Activated CD8-positive, alpha-beta memory T cell treated with anti-CD3 and anti-CD28 coated beads, Interleukin-2, amount 50 U/mL, for 24 hours (primary cell): ENCODE measurements at regions not wholly inside any gene's neighbourhood (a gene's known extent, or its start where the extent isn't known, plus 50 kb on each side); places are given as distances from the start of the nearest gene placed in this dataset.
"Not testable (repeated sequence)": the region's sequence is repeated elsewhere in the genome, so short reads cannot be mapped to it uniquely, and the experiment has no call there.

Experiments
- DNase-seq: peaks from one replicate; pipeline ENCODE4 v3.0.0-alpha.2; 2020; ENCODE audit errors: extremely low read depth

DNA sequence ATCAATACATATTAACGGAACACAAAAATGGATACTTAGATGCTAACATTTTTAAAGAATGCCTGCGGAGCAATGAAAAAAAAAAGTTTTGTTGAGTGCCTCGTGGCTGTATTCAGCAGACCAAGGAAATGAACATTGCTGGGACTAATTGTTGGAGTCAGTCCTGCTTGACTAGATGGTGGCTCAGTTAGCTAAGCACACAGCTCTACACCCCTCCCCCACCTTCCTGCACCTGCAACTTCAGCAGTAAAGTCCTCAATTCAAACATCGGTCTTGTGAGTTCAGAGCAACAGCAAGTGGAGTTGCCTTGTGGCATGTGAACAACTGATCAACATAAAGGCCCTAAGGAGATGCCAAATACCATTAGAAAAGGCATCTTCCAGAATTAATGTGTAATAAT is 326.0 kb upstream of the NPSR1 start:
- no peak for DNase-seq

DNA sequence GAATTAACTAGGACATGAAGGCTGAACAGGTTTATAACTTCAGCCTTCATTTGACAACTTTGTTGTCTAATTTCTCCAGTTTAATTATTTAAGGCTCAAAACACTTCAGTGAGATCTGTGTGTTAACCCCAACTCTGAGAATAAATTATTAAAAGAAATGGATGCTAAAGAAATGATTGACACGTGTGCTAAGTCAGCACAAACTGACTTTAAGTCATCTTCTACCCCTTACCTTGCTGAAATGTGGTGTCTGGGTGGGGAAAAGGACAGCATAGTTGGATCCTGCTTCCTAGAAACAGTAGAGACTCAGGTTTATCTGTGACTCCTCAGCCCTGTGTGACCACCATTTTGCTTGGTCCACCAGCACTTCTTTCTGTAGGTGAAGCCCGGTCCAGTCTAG is 324.8 kb upstream of the NPSR1 start:
- no peak for DNase-seq

DNA sequence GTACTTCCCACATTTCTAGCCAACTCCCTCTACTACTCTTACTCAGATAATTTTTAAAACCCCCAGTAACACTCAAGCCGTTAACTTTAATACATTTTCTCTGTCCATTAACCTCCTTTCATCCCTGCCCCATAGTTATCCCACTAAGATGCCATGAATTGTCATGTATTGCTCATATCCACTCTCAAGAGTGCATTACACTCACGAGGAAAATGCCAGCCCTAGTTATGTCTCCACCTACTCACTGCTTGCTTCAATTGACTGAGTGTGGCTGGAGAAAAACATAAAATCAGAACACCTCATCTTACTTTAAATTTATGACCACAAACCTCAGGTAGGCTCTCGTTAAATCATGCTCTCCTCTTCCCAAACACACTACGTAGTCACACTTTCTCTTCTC is 324.1 kb upstream of the NPSR1 start:
- DNase-seq, result no peak

DNA sequence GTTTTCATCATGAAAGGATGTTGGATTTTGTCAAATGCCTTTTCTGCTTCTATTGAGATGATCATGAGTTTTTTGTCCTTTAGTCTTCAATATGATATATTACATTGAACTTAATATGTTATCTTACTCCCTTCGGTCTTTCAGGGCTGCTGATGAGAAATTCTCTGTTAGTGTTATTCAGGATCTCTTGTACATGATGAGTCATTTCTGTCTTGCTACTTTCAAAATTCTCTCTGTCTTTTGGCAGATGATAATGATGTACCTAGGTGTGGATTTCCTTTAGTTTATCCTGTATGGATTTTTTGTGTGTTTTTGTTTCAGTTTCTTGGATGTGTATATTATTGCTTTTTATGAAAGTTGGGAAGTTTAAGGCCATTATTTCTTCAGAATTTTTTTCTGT is 320.9 kb upstream of the NPSR1 start:
- DNase-seq, result no peak

DNA sequence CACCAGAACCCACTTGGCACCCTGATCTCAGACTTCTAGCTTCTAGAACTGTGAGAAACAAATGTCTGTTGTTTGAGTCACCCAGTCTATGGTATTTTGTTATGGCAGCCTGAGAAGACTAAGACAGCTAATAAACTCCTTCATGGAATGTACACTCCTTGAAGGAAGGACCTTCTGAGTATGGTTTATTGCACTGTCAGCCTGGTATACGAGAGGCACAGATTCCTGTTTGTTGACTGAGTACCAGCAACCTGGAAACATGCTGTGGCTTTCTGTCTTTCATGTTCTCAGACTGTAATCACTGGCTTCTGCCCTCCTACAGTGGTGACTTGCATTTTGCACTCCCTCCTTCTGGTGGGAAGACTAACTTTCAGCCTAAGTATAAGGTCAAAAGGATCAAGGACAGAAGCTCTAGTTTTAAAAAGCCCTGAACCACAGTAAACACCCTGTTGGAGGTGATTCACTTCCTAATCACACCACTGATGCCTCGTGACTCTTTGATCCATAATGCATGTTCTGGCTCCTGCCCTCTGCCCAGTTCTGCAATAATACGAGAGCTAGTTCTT is 319.0 kb upstream of the NPSR1 start:
- DNase-seq, result no peak

DNA sequence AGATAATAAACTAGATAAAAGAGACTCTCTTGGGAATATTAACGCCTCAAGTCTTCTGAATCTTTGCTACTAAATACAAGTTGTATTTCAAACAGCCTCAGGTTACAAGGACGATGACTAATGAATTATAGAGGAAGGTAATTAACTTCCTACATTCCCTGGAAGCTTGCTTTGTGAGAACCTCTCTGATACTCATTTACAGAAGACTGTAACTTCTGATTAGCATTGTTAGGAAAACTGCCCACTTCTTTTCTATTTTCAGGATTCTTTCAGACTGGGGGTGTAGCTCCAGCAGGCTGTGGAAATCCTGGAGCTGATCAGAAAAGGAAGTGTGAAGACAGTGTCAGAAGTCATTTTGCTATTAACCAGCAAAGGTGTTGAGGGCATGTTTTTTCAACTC is 316.7 kb upstream of the NPSR1 start:
- DNase-seq, result no peak

DNA sequence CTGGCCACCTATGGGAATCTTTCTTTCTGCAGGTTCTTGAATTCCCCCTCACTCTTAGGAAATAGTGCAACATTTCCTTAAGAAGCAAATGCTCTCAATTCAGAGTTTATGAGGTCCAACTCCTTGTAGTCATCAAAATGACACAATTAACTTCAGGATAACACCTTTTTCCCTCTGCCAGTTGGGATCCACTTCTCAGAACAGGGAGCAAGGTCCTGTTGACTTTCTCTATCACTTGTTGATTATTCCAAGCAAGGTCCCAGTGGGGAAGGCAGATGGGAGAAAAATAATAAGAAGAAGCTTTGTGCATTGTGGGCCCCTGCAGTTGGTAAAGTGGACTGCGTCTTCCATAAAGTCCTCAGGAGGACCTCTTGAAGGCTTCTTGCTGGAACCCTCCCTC is 315.6 kb upstream of the NPSR1 start:
- DNase-seq, result no peak

DNA sequence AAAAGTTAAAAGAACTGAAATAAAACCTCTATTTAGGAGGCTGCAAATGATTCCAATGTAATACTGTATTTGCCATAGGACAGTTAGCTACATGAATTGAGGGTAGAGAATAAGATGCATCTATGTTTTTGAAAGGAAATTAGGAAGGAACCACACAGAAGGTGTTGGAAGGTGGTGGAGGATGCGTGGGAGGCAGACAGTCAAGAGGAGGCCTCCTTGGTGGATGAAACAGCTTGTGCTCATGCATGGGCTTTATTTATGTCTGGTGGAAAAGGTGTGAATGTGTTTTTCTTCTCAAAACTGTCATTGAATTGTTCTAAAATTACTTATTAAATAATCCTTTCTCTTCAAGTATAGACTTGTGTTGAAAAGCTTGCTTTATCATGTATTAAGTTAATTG is 314.4 kb upstream of the NPSR1 start:
- DNase-seq, result no peak

DNA sequence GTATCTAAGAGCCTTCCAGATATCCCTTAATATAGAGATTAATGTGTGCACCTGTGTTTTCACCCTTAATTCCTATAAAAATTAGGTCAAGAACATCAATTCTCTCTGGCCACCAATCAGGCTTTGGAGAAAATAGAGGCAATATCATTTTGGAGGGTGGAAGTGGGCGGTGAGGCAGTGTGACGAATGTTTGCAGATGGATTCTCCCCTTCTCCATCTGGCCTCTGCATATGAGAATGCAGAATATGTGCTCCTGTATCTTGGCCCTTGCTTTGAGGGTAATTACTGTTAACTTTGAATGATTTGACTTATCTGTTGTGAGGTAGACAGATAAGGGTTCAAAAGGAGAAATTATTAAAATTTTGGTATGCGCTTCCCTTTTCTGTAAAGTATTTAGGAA is 304.0 kb upstream of the NPSR1 start:
- DNase-seq, result no peak

DNA sequence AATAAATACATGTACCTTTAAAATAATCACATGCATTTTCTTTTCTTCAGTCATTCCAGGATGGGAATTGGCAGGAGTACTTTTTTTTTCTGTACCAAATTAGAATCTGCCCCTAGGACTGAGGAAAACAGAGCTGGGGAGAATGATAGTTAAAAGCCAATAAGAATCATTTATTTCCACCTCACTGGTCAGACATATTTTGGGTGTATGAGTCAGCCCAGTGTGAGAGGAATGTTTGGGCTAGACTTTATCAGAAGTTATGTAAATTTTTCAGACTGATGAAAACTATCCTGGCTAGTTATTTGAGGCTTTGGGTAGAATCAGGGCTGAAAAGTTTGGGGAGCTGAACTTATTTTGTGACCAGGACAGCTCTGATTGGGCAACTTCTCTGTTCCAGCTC is 303.1 kb upstream of the NPSR1 start:
- no peak for DNase-seq

DNA sequence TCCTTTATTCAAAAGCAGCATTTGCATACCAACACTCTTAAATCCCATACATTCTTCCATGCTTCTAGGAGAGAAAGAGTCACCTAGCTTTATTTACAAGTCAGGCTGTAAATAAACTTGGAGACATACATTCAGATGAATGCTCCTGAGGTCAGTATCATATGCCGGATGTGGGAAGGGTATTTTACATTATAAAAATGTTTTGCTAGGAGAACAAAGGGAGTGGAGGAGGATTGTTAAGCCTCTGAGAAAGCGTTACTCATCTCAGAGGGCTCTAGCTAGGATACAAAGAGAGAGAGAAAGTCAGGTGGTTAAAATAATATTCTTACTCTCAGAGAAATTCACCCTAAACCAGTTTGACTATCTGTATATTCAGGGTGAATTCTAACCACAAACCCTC is 300.9 kb upstream of the NPSR1 start:
- DNase-seq, result no peak

DNA sequence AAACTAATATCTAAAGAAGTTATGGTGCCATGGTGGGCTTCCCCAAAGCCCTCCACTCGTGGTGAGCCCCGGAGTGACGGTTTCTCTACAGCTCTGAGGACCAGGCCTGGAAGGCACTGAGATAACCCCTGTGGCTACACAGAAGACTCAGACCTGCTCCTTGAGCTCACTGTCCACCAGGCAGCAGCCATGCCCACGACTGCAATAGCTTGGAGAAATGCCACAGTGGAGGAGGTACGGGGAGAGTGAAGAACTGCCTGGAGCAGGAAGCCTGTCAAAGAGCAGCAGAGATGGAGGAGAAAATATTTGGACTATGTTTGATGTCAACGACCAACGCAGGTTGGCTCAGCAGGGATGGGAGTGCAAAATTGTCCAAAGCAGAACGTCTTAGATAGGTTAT is 300.1 kb upstream of the NPSR1 start:
- DNase-seq, result no peak

DNA sequence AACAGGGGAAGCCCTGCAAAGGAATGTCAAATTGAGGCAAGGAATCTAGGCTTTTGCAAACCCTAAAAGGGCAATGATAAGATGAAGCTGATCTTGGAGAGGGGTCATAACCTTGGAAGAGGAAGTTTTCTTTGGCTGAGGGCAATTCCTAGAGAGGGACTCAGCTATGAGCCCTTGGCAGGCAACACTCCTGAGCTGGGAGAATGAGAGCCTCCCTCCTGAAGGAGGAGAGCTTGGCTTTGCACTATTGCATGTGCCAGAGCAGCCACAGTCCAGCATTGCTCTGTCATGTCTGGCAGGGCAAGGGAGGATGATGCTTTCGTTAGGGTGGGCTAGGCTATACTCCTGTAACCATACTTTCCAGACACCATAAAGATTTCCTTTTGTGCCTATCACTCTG is 299.4 kb upstream of the NPSR1 start:
- not testable (repeated sequence) for DNase-seq

DNA sequence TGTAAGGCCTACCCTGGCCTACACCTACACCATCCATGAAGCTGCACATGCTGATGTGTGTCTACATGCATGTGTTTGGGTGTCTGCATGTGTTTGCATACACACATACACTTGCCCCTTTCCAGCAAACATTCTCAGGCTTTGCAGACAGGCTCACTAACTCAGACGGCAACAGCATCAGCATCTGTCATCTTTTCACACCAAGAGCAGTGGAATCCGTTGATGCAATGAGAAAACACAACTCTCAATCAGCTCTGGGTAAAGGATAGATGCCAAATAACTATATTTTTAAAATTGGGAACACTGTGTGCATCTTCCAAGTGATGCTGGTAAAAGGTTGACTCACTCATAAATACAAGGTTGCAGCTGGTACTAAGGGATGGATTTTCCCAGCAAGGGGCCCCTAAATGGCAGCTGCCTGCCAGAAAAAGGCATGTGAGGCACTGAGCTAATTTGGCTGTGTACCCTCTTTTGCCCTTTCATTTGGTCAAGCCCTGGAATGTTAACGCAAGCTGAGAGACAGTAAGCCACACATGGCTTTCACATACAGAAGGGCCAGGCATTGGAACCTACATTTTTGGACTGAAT is 296.3 kb upstream of the NPSR1 start:
- no peak for DNase-seq

DNA sequence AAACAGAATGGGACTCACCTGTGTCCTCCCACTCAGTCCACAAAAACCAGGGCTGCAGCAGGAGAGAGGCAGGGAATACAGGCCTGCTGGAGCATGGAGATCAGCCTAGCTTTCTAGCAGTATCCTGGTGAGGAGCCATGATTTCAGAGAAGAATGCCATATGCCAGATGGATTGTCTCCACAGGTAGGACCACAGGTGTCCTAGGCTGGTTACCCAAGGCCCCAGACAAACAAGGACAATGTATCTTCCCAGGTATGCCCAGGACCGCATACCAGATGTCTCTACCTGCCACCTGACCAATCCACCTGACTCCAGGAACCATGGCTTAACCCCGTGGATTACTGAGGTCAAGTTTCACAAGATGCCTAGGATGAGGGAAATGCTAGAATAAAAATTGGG is 295.4 kb upstream of the NPSR1 start:
- no peak for DNase-seq

DNA sequence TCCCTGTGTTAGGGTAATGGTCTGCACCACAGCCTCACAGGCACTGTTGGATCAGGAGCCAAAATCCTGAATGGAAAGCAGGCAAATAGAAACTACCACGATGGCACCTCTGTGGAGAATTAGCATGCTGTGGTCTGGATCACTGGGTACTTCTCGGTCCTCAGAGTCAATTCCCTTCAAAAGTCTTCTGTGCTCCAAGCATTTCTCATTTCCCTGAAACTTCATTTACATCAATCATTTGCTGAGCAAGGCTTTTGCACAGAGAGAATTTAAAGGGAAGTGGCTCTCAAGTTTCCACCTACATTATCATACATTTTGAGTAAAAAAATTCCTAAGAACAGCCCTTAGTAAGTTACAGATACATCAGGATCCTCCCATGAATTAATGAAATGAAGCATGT is 293.9 kb upstream of the NPSR1 start:
- no peak for DNase-seq

DNA sequence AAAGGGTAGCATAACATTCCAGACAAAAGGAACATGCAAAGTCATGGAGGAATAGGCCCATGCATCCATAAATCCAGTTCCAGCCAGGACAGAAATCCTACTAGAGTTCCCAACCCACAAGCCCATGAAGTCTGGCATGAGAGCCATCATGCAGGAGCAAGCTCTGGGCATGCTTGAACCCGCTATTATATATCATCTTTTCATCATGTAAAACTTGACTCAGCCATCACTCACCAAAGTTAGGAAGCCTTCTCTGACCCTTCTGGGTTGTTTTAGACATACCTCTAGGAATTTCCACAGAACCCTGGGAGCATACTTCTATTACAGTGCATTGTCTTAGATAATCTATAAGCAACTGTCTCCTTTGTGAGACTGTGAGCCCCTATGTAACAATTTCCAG is 293.0 kb upstream of the NPSR1 start:
- no peak for DNase-seq

DNA sequence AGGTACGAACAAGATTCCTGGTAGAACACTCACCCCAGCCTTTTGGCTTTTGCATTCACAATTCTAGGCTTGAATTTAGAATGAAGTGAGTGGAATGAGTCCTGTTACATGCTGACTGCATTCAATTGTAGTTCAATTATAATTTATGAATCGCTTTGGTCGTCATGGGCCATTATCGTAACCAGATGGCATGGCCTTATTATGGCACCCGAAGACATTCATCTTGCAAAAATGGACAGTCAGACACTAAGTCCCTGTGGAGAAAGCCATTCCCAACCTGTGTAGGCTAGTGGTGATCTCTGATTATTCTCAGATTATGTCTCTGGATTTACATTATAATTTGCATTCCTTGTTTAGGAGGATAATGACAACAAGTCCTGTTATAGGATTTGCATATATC is 292.4 kb upstream of the NPSR1 start:
- DNase-seq, result no peak

DNA sequence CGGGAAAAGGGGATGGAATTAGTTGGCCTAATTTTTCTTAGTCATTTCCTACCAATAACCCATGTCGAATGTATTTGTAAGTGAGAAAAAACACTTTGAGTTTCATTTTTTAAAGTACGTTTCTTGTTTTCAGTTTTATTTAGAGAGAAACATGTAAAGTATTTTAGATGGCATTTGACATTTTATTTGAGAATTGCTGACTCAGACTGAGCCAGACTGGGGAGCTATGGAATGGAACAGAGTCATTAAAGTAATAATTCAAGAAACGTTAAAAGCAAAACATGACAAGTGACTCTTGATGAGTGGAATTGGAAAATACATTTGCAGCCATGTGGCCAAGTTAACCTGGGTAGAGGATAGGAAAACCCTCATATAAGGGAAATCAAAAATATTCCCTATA is 286.1 kb upstream of the NPSR1 start:
- DNase-seq, result no peak

DNA sequence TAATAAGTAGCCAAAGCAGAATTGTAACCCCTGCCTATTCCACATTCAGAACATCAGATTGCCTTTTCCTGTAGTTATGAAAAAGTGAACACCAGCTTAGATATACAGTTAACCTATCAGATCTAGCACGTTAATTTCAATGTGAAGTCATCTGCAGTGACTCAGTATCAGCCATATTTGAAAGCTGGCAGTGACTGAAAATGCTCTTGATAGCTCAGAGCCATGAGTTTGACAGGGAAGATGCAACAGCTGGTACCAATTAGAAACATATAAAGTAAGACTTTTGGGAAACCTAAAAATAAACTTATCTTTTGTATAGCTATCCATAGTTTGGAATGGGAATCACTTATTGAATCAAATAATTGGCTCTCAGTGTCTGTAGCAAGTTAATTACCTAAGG is 284.1 kb upstream of the NPSR1 start:
- DNase-seq, result no peak

DNA sequence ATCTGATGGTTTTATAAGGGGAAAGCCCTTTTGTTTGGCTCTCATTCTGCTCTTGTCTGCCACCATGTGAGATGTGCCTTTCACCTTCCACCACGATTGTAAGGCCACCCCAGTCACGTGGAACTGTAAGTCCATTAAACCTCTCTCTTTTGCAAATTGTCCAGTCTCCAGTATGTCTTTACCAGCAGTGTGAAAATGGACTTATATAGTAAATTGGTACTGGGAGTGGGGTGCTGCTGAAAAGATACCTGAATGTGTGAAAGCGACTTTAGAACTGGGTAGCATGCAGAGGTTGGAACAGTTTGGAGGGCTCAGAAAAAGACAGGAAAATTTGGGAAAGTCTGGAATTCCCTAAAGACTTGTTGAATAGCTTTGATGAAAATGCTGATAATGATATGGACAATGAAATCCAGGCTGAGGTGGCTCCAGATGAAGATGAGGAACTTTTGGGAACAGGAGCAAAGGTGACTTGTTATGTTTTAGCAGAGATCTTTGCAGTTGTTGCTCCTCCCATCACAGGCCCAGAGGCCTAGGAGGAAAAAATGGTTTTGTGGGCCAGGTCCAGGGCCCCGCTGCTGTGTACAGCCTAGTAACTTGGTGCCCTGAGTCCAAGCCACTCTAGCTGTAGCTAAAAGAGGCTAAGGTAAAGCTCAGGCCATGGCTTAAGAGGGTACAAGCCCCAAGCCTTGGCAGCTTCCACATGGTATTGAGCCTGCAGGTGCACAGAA is 275.7 kb upstream of the NPSR1 start:
- DNase-seq, result no peak

DNA sequence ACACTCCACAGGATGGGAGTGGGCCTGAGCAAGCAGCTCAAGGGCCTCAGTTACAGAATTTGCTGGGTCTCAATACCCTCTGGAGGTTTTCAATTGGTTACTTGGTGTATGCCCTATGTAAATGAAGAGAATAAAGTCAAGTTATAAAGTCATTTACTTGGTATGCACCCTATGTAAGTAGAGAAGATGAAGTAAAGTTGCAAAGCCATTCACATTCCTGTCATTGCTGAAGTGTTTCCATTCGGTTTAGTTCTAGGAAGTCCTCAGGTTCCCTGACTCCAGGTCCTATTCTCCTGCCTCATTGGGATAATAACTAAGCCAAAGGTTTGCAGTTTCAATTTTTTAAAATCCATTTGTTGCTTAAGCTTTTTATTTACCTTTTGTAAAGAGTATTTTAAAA is 272.6 kb upstream of the NPSR1 start:
- DNase-seq, result no peak

DNA sequence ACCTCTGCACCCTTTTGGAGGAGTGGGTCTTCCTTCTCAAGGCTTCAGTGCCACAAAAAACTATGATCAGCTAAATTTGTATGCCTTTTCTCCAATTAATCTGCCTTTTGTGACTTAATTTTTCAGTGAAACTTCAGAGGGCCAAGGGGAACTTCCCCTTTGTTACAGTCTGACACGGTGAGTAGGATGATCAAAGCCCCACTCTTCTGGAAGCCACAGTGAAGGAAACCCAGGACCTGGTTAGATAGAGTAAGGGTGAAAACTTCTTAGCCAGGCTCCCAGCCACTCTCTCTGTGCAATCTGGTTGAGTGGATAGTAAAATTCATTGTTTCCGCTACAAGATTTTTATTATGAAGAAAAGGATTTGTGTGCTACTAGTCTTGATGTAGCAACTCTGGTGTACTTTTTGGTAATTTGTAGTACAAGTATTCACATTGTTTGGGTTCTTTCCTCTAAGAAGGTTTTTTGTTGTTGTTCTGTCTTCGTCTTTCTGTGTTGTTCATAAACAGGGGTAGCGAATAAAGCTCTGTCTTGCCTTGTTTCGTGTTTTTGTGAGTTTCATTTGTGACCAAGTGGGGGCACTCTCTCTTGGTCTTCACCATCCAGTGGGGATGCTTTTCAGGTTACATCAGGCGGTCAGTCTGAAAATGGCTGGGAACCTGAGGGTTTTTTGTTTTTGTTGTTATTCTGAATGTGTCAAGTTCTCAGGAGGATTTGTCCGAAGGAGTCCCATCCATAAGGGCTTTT is 268.5 kb upstream of the NPSR1 start:
- no peak for DNase-seq
